SHP77 treated with DMSO at 0.1 percent for 48 hours (cell line): ENCODE measurements at regions not wholly inside any gene's neighbourhood (a gene's known extent, or its start where the extent isn't known, plus 50 kb on each side); places are given as distances from the start of the nearest gene placed in this dataset.

Source experiments
- DNase-seq: peaks from one replicate; lab custom pipeline; 2025; lab: John Stamatoyannopoulos, UW

GRCh38 chr5:54676481-54677340 is 159.2 kb downstream of the SNX18 start:
- DNase-seq, result no peak

GRCh38 chr5:54673523-54674225 is 156.1 kb downstream of the SNX18 start:
- DNase-seq, result no peak

GRCh38 chr5:54672871-54673270 is 155.3 kb downstream of the SNX18 start:
- no peak for DNase-seq

- DNase-seq, result no peak
Measured at GRCh38 chr5:54671681-54672080, 154.1 kb downstream of the SNX18 start.

- no peak for DNase-seq
Measured at GRCh38 chr5:54671111-54671531, 153.6 kb downstream of the SNX18 start.

- no peak for DNase-seq
Measured at GRCh38 chr5:54670281-54670680, 152.7 kb downstream of the SNX18 start.

GRCh38 chr5:54669845-54670244 is 152.3 kb downstream of the SNX18 start:
- DNase-seq, result no peak

GRCh38 chr5:54669285-54669684 is 151.7 kb downstream of the SNX18 start:
- DNase-seq, result no peak

- DNase-seq, result no peak
Measured at GRCh38 chr5:54668096-54668495, 150.5 kb downstream of the SNX18 start.

- DNase-seq, result no peak
Measured at GRCh38 chr5:54667136-54667535, 149.6 kb downstream of the SNX18 start.

- no peak for DNase-seq
Measured at GRCh38 chr5:54663866-54664265, 146.3 kb downstream of the SNX18 start.

GRCh38 chr5:54661111-54661510 is 143.6 kb downstream of the SNX18 start:
- no peak for DNase-seq

GRCh38 chr5:54659700-54660131 is 142.2 kb downstream of the SNX18 start:
- no peak for DNase-seq

GRCh38 chr5:54658010-54658409 is 140.5 kb downstream of the SNX18 start:
- DNase-seq, result no peak

- no peak for DNase-seq
Measured at GRCh38 chr5:54656261-54656728, 138.7 kb downstream of the SNX18 start.

GRCh38 chr5:54655761-54656160 is 138.2 kb downstream of the SNX18 start:
- no peak for DNase-seq

- no peak for DNase-seq
Measured at GRCh38 chr5:54655266-54655665, 137.7 kb downstream of the SNX18 start.

GRCh38 chr5:54653956-54654614 is 136.5 kb downstream of the SNX18 start:
- DNase-seq, result no peak

- DNase-seq, result peak; percentile 3
Measured at GRCh38 chr5:54651482-54652076, 134.0 kb downstream of the SNX18 start.

- no peak for DNase-seq
Measured at GRCh38 chr5:54649041-54649504, 131.5 kb downstream of the SNX18 start.

- no peak for DNase-seq
Measured at GRCh38 chr5:54646356-54647101, 129.0 kb downstream of the SNX18 start.
